Heart right ventricle (tissue), 16 donors: ENCODE measurements at regions not wholly inside any gene's neighbourhood (a gene's known extent, or its start where the extent isn't known, plus 50 kb on each side); places are given as distances from the start of the nearest gene placed in this dataset.

Experiments used
- ATAC-seq, 8 donors: fragments of 200-7000 bp; cut with Tn5 transposase; one replicate each; pipeline ENCODE4 v1.9.1; 2020; ENCODE audit warnings: mild to moderate bottlenecking in 8 of 8, moderate library complexity in 8 of 8, moderate number of reproducible peaks in 1 of 8
- DNase-seq, 2 donors: peaks; one replicate each; pipeline ENCODE4 v3.0.0-alpha.2; 2020
- H3K27ac ChIP-seq, 10 donors: fragments of 200-600 bp; sonication (generic) in 2 of 10; one replicate each; pipeline versions ENCODE4 v1.5.0 to v1.8.0; 2020 to 2022; ENCODE audit warnings: mild to moderate bottlenecking in 3 of 10
- H3K27me3 ChIP-seq, 7 donors: fragments of 200-600 bp; one replicate each; pipeline ENCODE4 v1.8.0; 2021 to 2022; ENCODE audit warnings: mild to moderate bottlenecking in 2 of 7
- H3K36me3 ChIP-seq, 9 donors: fragments of 200-600 bp; sonication (generic) in 1 of 9; one replicate each; pipeline versions ENCODE4 v1.5.0 to v1.8.0; 2020 to 2022; ENCODE audit warnings: mild to moderate bottlenecking in 2 of 9
- H3K4me1 ChIP-seq, 9 donors: fragments of 200-600 bp; sonication (generic) in 1 of 9; one replicate each; pipeline versions ENCODE4 v1.5.0 to v1.8.0; 2020 to 2022; ENCODE audit warnings: mild to moderate bottlenecking in 4 of 9
- H3K4me3 ChIP-seq, 10 donors: fragments of 200-600 bp; sonication (generic) in 2 of 10; one replicate each; pipeline versions ENCODE4 v1.5.0 to v1.8.0; 2020 to 2022; ENCODE audit warnings: mild to moderate bottlenecking in 7 of 10, moderate library complexity in 2 of 10
- H3K9me3 ChIP-seq, 11 donors: fragments of 200-600 bp in 10 of 11; sonication (generic) in 2 of 11; one replicate each; pipeline versions ENCODE4 v1.5.0 to v1.8.0; 2013 to 2022; ENCODE audit warnings: mild to moderate bottlenecking in 2 of 11, control low read depth in 1 of 11, moderate library complexity in 1 of 11
- CTCF ChIP-seq, 9 donors: fragments of 200-600 bp; sonication (generic) in 2 of 9; IDR thresholded peaks; one replicate each; pipeline versions ENCODE4 v1.5.0 to v1.8.0; 2021 to 2022; ENCODE audit warnings: antibody characterized with exemption in 9 of 9, mild to moderate bottlenecking in 5 of 9, moderate library complexity in 1 of 9
- WGBS, 2 donors: extraction: QIAGEN DNeasy Blood & Tissue Kit; methylation state at CpG; one replicate each; pipeline ENCODE4 v1.1.7; 2013; ENCODE audit warnings: inconsistent platforms in 1 of 2; 5-methylcytosine and 5-hydroxymethylcytosine counted together
- intact Hi-C, 10 donors: fragments of 100-400 bp; cut with DNase I; formaldehyde crosslinking; loops; one replicate each; pipeline versions ENCODE4 v1.11.1 to v1.14.2; 2022
- donor health status: Arrhythmogenic right ventricular cardiomyopathy.
- donor health status: ischemic (EF 13 %, LVEDD 7.1; RV severe dilation, severe dysfunction).
- donor health status: healthy with polysubstance abuse.
- donor health status: DM: no; HTN: yes; CAD: no.
- donor health status: DM: no; HTN: no; CAD: no.
- donor health status: ischemic (EF 25% LVEDD 6.9; RV normal size, moderate dysfunction).
- donor health status: ischemic (EF 25% LVEDD 5.7; RV mildly dilated, moderate dysfunction).
- donor health status: healthy.
- donor health status: DM: yes; HTN: yes; CAD: no.
- donor health status: Ischemic cardiomyopathy.
- donor health status: ischemic (EF 35%, LVEDD 5.7; RV mildly dilated, moderate dysfunction).
- donor health status: nonischemic (EF 11% LVEDD 7.7; RV severe dilation, severe dysfunction).
- donor health status: DM: yes; HTN: yes; CAD: no.
- donor health status: PGD.
- donor health status: ischemic (EF 29% LVEDD 5.4; RV normal size, mild dysfunction).
- donor health status: nonischemic (EF 23%, LVEDD 6.1; RV moderate dilation, normal function).

- intact Hi-C loops = no loop called here
- no peak for TF ChIP-seq CTCF (IDR thresholded peaks at IDR 0.05)
- WGBS, 2 donors = 81 to 93% methylated on average over 1 of the region's 1 CpG
These were observed 543.1 kb downstream of the LRFN5 start for GRCh38 chr14:42149609-42150261.

GRCh38 chr14:42145766-42146165, 539.1 kb downstream of the LRFN5 start:
- Histone ChIP-seq H3K9me3 (peaks cover 0 to 10% (median 0%) of the 10 kb centered on the region in 11 donors), H3K4me3 (no peak overlapping the region), H3K27me3 (no peaks in the 10 kb centered on the region), H3K36me3 (no peaks in the 10 kb centered on the region), H3K4me1 (no peaks in the 10 kb centered on the region), H3K27ac (no peak overlapping the region)
- no peak for DNase-seq
- WGBS, 2 donors = 61 to 66% methylated on average over 4 of the region's 4 CpGs
- intact Hi-C loops = no loop called here
- no peak for ATAC-seq
- TF ChIP-seq CTCF (IDR thresholded peaks at IDR 0.05) = no peak

More at GRCh38 chr14:42149609-42150261, 543.1 kb downstream of the LRFN5 start:
- Histone ChIP-seq H3K27ac (no peak overlapping the region), H3K9me3 (peaks cover 0 to 5% (median 0%) of the 10 kb centered on the region in 11 donors), H3K4me3 (no peak overlapping the region), H3K36me3 (no peaks in the 10 kb centered on the region), H3K4me1 (no peaks in the 10 kb centered on the region), H3K27me3 (no peaks in the 10 kb centered on the region)
- no peak for DNase-seq
- no peak for ATAC-seq

GRCh38 chr14:42143114-42143513, 536.4 kb downstream of the LRFN5 start:
- Histone ChIP-seq H3K27ac (no peak overlapping the region), H3K4me3 (no peak overlapping the region), H3K4me1 (no peaks in the 10 kb centered on the region), H3K27me3 (no peaks in the 10 kb centered on the region), H3K9me3 (peaks cover 0 to 7% (median 0%) of the 10 kb centered on the region in 11 donors), H3K36me3 (no peaks in the 10 kb centered on the region)
- WGBS, 2 donors = 86 to 92% methylated on average over 2 of the region's 2 CpGs
- intact Hi-C loops = no loop called here
- DNase-seq (no peak), ATAC-seq (no peak)
- no peak for TF ChIP-seq CTCF (IDR thresholded peaks at IDR 0.05)

- Histone ChIP-seq H3K27ac (no peak overlapping the region), H3K4me1 (no peaks in the 10 kb centered on the region), H3K9me3 (peaks cover 0 to 7% (median 0%) of the 10 kb centered on the region in 11 donors), H3K36me3 (no peaks in the 10 kb centered on the region), H3K27me3 (no peaks in the 10 kb centered on the region), H3K4me3 (no peak overlapping the region)
- 80% methylated on average over 2 of the region's 2 CpGs for WGBS, 2 donors
- no peak for DNase-seq
- intact Hi-C loops = no loop called here
- no peak for ATAC-seq
- no peak for TF ChIP-seq CTCF (IDR thresholded peaks at IDR 0.05)
These were observed 534.7 kb downstream of the LRFN5 start for GRCh38 chr14:42141328-42141727.
